ENCODE measurements at regions not wholly inside any gene's neighbourhood (a gene's known extent, or its start where the extent isn't known, plus 50 kb on each side); places are given as distances from the start of the nearest gene placed in this dataset.

- TF ChIP-seq CTCF (IDR thresholded peaks at IDR 0.05) (no peak), POLR2A (IDR thresholded peaks at IDR 0.05) (no peak), EP300 (IDR thresholded peaks at IDR 0.05) (no peak)
These were observed 291.2 kb upstream of the KCNMB2 start for GRCh38 chr3:178244733-178245709.

All from ovary (tissue), 3 donors.